H9 (cell line): ENCODE measurements at regions not wholly inside any gene's neighbourhood (a gene's known extent, or its start where the extent isn't known, plus 50 kb on each side); places are given as distances from the start of the nearest gene placed in this dataset.

ENCODE experiments used
- DNase-seq: peaks from one replicate; pipeline ENCODE4 v3.0.0-alpha.2; 2017
- H2AFZ ChIP-seq: one replicate; pipeline ENCODE4 v1.6.1; 2013; ENCODE audit warnings: mild to moderate bottlenecking, low read length, control low read depth, moderate library complexity
- H2AK5ac ChIP-seq: 2 replicates; pipeline ENCODE4 v1.6.1; 2013; ENCODE audit warnings: low read length, control low read depth, mixed read lengths; ENCODE audit not compliant: insufficient read length
- H2BK120ac ChIP-seq: one replicate; pipeline ENCODE4 v1.6.1; 2013; ENCODE audit warnings: low read depth, mild to moderate bottlenecking, low read length, control low read depth, inconsistent platforms; ENCODE audit not compliant: poor library complexity, severe bottlenecking
- H2BK12ac ChIP-seq: 2 replicates; pipeline ENCODE4 v1.6.1; 2013; ENCODE audit warnings: low read length, control low read depth, mixed read lengths, low read depth; ENCODE audit not compliant: insufficient read length
- H2BK15ac ChIP-seq: 2 replicates; pipeline ENCODE4 v1.6.1; 2013; ENCODE audit warnings: low read depth, low read length, control low read depth
- H2BK20ac ChIP-seq: one replicate; pipeline ENCODE4 v1.6.1; 2013; ENCODE audit warnings: low read depth, mild to moderate bottlenecking, low read length, control low read depth, inconsistent platforms; ENCODE audit not compliant: poor library complexity, severe bottlenecking
- H2BK5ac ChIP-seq: 2 replicates; pipeline ENCODE4 v1.6.1; 2013; ENCODE audit warnings: low read length, control low read depth, mixed read lengths; ENCODE audit not compliant: insufficient read length
- H3K14ac ChIP-seq: 2 replicates; pipeline ENCODE4 v1.6.1; 2013; ENCODE audit warnings: low read length, control low read depth; ENCODE audit not compliant: insufficient read depth
- H3K18ac ChIP-seq: 2 replicates; pipeline ENCODE4 v1.6.1; 2013; ENCODE audit warnings: low read depth, mild to moderate bottlenecking, mixed read lengths, low read length, control low read depth; ENCODE audit not compliant: insufficient read length
- H3K23ac ChIP-seq: 2 replicates; pipeline ENCODE4 v1.6.1; 2013; ENCODE audit warnings: low read length, control low read depth, mixed read lengths, low read depth; ENCODE audit not compliant: insufficient read length
- H3K23me2 ChIP-seq: 2 replicates; pipeline ENCODE4 v1.6.1; 2013; ENCODE audit warnings: low read depth, mild to moderate bottlenecking, mixed read lengths, low read length, control low read depth; ENCODE audit not compliant: insufficient read length, poor library complexity, severe bottlenecking
- H3K27ac ChIP-seq: 2 replicates; pipeline ENCODE4 v1.5.1; 2013; ENCODE audit warnings: low read length, control low read depth, mixed read lengths, low read depth; ENCODE audit not compliant: insufficient read length
- H3K27me3 ChIP-seq: 2 replicates; pipeline ENCODE4 v1.6.1; 2013; ENCODE audit warnings: low read length, control low read depth, inconsistent platforms; ENCODE audit not compliant: insufficient read depth
- H3K4ac ChIP-seq: 2 replicates; pipeline ENCODE4 v1.6.1; 2013; ENCODE audit warnings: low read depth, mild to moderate bottlenecking, control low read depth, inconsistent platforms, low read length, moderate library complexity
- H3K4me1 ChIP-seq: 2 replicates; pipeline ENCODE4 v1.6.1; 2013; ENCODE audit warnings: low read length, control low read depth, inconsistent platforms; ENCODE audit not compliant: insufficient read depth
- H3K4me2 ChIP-seq: 2 replicates; pipeline ENCODE4 v1.6.1; 2013; ENCODE audit warnings: low read length, control low read depth, mixed read lengths; ENCODE audit not compliant: insufficient read length, insufficient read depth
- H3K56ac ChIP-seq: 2 replicates; pipeline ENCODE4 v1.6.1; 2013; ENCODE audit warnings: low read depth, mild to moderate bottlenecking, mixed read lengths, low read length, control low read depth; ENCODE audit not compliant: insufficient read length
- H3K79me1 ChIP-seq: 2 replicates; pipeline ENCODE4 v1.6.1; 2013; ENCODE audit warnings: low read depth, mild to moderate bottlenecking, moderate library complexity, low read length, control low read depth, inconsistent platforms; ENCODE audit not compliant: insufficient read depth, poor library complexity, severe bottlenecking
- H3K79me2 ChIP-seq: 2 replicates; pipeline ENCODE4 v1.6.1; 2013; ENCODE audit warnings: low read length, control low read depth, inconsistent platforms; ENCODE audit not compliant: insufficient read depth
- H3K9ac ChIP-seq: 2 replicates; pipeline ENCODE4 v1.6.1; 2013; ENCODE audit warnings: low read length, control low read depth, mixed read lengths; ENCODE audit not compliant: insufficient read length; ENCODE audit errors: extremely low read depth
- H3K9me3 ChIP-seq: one replicate; pipeline ENCODE4 v1.6.1; 2013; ENCODE audit warnings: low read depth, low read length, inconsistent platforms; ENCODE audit not compliant: control insufficient read depth
- H3T11ph ChIP-seq: one replicate; pipeline ENCODE4 v1.6.1; 2013; ENCODE audit warnings: mild to moderate bottlenecking, low read length, control low read depth, inconsistent platforms
- H4K20me1 ChIP-seq: one replicate; pipeline ENCODE4 v1.6.1; 2013; ENCODE audit not compliant: control insufficient read depth, insufficient read length, insufficient read depth
- H4K5ac ChIP-seq: 2 replicates; pipeline ENCODE4 v1.6.1; 2013; ENCODE audit warnings: low read depth, mild to moderate bottlenecking, mixed read lengths, low read length, control low read depth; ENCODE audit not compliant: insufficient read length
- H4K8ac ChIP-seq: replicated peaks from 2 replicates; pipeline ENCODE4 v1.6.1; 2013; ENCODE audit warnings: low read length, control low read depth, mixed read lengths, low read depth; ENCODE audit not compliant: insufficient read length
- H4K91ac ChIP-seq: 2 replicates; pipeline ENCODE4 v1.6.1; 2013; ENCODE audit warnings: low read depth, mild to moderate bottlenecking, moderate library complexity, mixed read lengths, low read length, control low read depth; ENCODE audit not compliant: insufficient read length
- H3K27ac Mint-ChIP-seq, 3 experiments: 2 replicates in 2 of 3; 3 replicates in 1 of 3; pipeline ENCODE4 v1.8.0; 2020 to 2021; ENCODE audit warnings: mixed read lengths in 3 of 3, mild to moderate bottlenecking in 1 of 3, moderate library complexity in 1 of 3
- H3K27me3 Mint-ChIP-seq: 2 replicates; pipeline ENCODE4 v1.8.0; 2021; ENCODE audit warnings: low read depth, mild to moderate bottlenecking, moderate library complexity, mixed read lengths
- H3K36me3 Mint-ChIP-seq, 3 experiments: 2 replicates in 2 of 3; 3 replicates in 1 of 3; pipeline ENCODE4 v1.8.0; 2020 to 2021; ENCODE audit warnings: low read depth in 3 of 3, mixed read lengths in 3 of 3; ENCODE audit not compliant: insufficient read depth in 1 of 3
- H3K4me1 Mint-ChIP-seq, 2 experiments: 2 replicates each; pipeline ENCODE4 v1.8.0; 2020; ENCODE audit warnings: mixed read lengths in 2 of 2
- H3K4me3 Mint-ChIP-seq, 2 experiments: 2 replicates in 1 of 2; 3 replicates in 1 of 2; pipeline ENCODE4 v1.8.0; 2020 to 2021; ENCODE audit warnings: mild to moderate bottlenecking in 2 of 2, mixed read lengths in 2 of 2, moderate library complexity in 1 of 2
- H3K9me3 Mint-ChIP-seq, 2 experiments: 2 replicates in 1 of 2; 3 replicates in 1 of 2; pipeline ENCODE4 v1.8.0; 2020; ENCODE audit warnings: mild to moderate bottlenecking in 2 of 2, mixed read lengths in 2 of 2, moderate library complexity in 1 of 2
- WGBS: extraction: QIAGEN DNeasy Blood & Tissue Kit; methylation state at CpG from one replicate; pipeline ENCODE4 v1.1.7; 2013; ENCODE audit warnings: missing lambda C conversion rate, low lambda C conversion rate, mixed read lengths; ENCODE audit not compliant: insufficient read length; ENCODE audit errors: extremely low coverage; 5-methylcytosine and 5-hydroxymethylcytosine counted together
- TF ChIP-seq, protein P1 (sequence below): fragments of 200-600 bp; sonication (generic); conservative IDR thresholded peaks from 3 replicates; pipeline ENCODE4 v1.8.0; 2021; ENCODE audit warnings: antibody characterized with exemption, mild to moderate bottlenecking

DNA sequence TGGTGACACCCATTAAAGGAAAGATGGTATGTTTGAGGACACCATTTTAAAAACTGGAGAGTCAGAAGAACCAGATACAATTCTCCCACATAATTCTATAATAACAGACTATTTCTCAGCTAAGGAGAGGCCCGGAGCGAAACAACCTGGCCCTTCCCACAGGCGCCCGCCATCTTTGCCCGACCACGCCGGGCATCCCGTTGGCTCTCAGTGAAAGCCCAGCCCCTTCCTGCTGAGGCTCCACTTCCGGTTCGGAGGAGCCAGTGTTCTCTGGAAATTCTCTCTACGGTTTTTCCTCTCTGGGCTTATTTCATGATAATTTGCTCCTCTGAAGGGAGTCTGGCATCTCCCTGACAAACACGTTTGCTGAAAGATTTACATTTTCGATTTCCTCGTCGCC is 175.7 kb downstream of the AXIN2 start:
- Histone ChIP-seq H3K18ac (no peak overlapping the region), H3T11ph (no peak overlapping the region)
- DNase-seq: no peak

More for the DNA sequence above, 175.7 kb downstream of the AXIN2 start:
- Histone ChIP-seq H3K23me2 (no peaks in the 10 kb centered on the region), H3K4ac (no peak overlapping the region), H3K79me2 (no peaks in the 10 kb centered on the region), H2BK12ac (no peak overlapping the region), H3K14ac (no peak overlapping the region), H3K9me3 (no peaks in the 10 kb centered on the region), H4K5ac (no peak overlapping the region), H4K91ac (no peak overlapping the region), H3K23ac (no peak overlapping the region), H4K8ac (no peak overlapping the region), H3K56ac (no peak overlapping the region), H2AFZ (no peak overlapping the region), H2BK5ac (no peak overlapping the region), H2BK20ac (no peak overlapping the region), H2BK120ac (no peak overlapping the region), H3K9ac (no peak overlapping the region), H3K79me1 (no peaks in the 10 kb centered on the region), H3K27me3 (no peaks in the 10 kb centered on the region), H3K27ac (no peak overlapping the region), H2AK5ac (no peak overlapping the region), H2BK15ac (no peak overlapping the region), H3K4me2 (no peak overlapping the region), H3K4me1 (no peaks in the 10 kb centered on the region), H4K20me1 (no peaks in the 10 kb centered on the region)
- Mint-ChIP-seq H3K9me3 (no peaks in the 10 kb centered on the region; a peak in 1 of 5 replicates), H3K4me1 (no peaks in the 10 kb centered on the region), H3K27me3 (peaks cover 1% of the 10 kb centered on the region), H3K27ac (no peak overlapping the region), H3K4me3 (no peak overlapping the region), H3K36me3 (no peaks in the 10 kb centered on the region)
- WGBS: no CpG with 5 or more reads among the region's 15 CpGs
- TF ChIP-seq, protein P1, sequence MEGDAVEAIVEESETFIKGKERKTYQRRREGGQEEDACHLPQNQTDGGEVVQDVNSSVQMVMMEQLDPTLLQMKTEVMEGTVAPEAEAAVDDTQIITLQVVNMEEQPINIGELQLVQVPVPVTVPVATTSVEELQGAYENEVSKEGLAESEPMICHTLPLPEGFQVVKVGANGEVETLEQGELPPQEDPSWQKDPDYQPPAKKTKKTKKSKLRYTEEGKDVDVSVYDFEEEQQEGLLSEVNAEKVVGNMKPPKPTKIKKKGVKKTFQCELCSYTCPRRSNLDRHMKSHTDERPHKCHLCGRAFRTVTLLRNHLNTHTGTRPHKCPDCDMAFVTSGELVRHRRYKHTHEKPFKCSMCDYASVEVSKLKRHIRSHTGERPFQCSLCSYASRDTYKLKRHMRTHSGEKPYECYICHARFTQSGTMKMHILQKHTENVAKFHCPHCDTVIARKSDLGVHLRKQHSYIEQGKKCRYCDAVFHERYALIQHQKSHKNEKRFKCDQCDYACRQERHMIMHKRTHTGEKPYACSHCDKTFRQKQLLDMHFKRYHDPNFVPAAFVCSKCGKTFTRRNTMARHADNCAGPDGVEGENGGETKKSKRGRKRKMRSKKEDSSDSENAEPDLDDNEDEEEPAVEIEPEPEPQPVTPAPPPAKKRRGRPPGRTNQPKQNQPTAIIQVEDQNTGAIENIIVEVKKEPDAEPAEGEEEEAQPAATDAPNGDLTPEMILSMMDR: no peak
